Activated B cell treated with CpG ODN at 0.5 μM for 24 hours (primary cell): ENCODE measurements at regions not wholly inside any gene's neighbourhood (a gene's known extent, or its start where the extent isn't known, plus 50 kb on each side); places are given as distances from the start of the nearest gene placed in this dataset.

Source experiments
- ATAC-seq: fragments of 200-7000 bp; cut with Tn5 transposase; one replicate; pipeline ENCODE4 v1.10.0; 2021; ENCODE audit warnings: low read depth, mild to moderate bottlenecking, moderate library complexity
- CTCF ChIA-PET: fragments of 350-600 bp; sonication (Branson Sonifier 250); formaldehyde crosslinking; loops from one replicate; lab custom pipeline; 2021; ENCODE audit warnings: antibody characterized with exemption; lab: Charles Lee
- POLR2A ChIA-PET: fragments of 350-600 bp; sonication (Branson Sonifier 250); formaldehyde crosslinking; loops from one replicate; lab custom pipeline; 2021; ENCODE audit warnings: antibody characterized with exemption; lab: Charles Lee
- DNase-seq: peaks from one replicate; pipeline ENCODE4 v3.0.0; 2022
- H3K27ac Mint-ChIP-seq: one replicate; pipeline ENCODE4 v1.8.0; 2020; ENCODE audit warnings: mixed read lengths
- H3K27me3 Mint-ChIP-seq: one replicate; pipeline ENCODE4 v1.8.0; 2021; ENCODE audit warnings: mixed read lengths
- H3K36me3 Mint-ChIP-seq: one replicate; pipeline ENCODE4 v1.8.0; 2021; ENCODE audit warnings: low read depth, mixed read lengths
- H3K4me1 Mint-ChIP-seq: one replicate; pipeline ENCODE4 v1.8.0; 2021; ENCODE audit warnings: mixed read lengths
- H3K4me3 Mint-ChIP-seq: one replicate; pipeline ENCODE4 v1.8.0; 2020; ENCODE audit warnings: mild to moderate bottlenecking, mixed read lengths
- H3K9me3 Mint-ChIP-seq: one replicate; pipeline ENCODE4 v1.8.0; 2020; ENCODE audit warnings: mixed read lengths
- intact Hi-C: fragments of 100-400 bp; cut with micrococcal nuclease; formaldehyde crosslinking; loops from one replicate; pipeline ENCODE4 v1.15.1; 2024
- TF ChIP-seq, protein P1 (sequence below): fragments of 200-600 bp; IDR thresholded peaks from one replicate; pipeline ENCODE4 v1.8.0; 2022; ENCODE audit warnings: antibody characterized with exemption, mild to moderate bottlenecking

DNA sequence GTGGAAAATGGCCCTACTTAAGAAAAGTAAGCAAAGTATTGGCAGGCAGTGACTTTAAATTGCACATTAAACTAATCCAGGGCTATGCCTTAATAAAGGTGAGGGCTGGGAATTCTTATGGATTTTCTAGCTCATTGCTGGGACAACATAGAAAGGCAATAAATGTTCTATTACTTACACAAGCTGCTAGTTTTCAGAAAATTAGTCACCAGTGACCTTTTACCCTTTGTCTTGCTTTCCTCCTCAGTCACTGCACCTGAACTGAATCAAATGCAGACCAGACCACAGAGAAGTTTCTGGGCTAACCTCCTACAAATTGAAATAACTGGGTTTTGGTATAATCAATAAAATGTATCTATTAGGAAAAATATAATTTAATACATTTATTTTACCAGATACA is 694.4 kb upstream of the FAM241A start:
- Mint-ChIP-seq H3K27me3 (no peaks in the 10 kb centered on the region), H3K9me3 (no peaks in the 10 kb centered on the region), H3K4me3 (no peak overlapping the region), H3K27ac (no peak overlapping the region), H3K36me3 (no peaks in the 10 kb centered on the region), H3K4me1 (no peaks in the 10 kb centered on the region)
- ChIA-PET CTCF (no interaction called here), POLR2A (no interaction called here)
- no peak for DNase-seq
- no peak for ATAC-seq
- TF ChIP-seq, protein P1, sequence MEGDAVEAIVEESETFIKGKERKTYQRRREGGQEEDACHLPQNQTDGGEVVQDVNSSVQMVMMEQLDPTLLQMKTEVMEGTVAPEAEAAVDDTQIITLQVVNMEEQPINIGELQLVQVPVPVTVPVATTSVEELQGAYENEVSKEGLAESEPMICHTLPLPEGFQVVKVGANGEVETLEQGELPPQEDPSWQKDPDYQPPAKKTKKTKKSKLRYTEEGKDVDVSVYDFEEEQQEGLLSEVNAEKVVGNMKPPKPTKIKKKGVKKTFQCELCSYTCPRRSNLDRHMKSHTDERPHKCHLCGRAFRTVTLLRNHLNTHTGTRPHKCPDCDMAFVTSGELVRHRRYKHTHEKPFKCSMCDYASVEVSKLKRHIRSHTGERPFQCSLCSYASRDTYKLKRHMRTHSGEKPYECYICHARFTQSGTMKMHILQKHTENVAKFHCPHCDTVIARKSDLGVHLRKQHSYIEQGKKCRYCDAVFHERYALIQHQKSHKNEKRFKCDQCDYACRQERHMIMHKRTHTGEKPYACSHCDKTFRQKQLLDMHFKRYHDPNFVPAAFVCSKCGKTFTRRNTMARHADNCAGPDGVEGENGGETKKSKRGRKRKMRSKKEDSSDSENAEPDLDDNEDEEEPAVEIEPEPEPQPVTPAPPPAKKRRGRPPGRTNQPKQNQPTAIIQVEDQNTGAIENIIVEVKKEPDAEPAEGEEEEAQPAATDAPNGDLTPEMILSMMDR: no peak
- intact Hi-C loops: no loop called here

DNA sequence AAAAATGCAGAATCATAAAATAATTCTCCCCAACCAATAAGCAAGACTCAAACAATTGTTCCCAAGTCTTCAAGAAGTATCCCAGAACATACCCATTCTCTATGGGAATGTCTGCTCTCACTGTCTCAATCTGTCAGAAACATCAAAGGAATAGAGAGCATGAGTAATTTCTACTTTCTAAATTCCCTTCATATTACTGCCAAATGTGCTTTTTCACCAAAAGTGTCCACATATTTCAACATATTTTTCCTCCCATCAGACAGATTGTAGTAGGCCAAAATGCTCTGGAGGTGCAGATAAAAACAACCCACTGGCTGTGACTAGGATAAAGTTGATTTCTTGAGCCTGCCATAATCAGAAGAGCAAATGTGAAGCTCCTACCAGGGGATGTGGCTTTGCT is 692.0 kb upstream of the FAM241A start:
- no peaks in the 10 kb centered on the region for H3K36me3 Mint-ChIP-seq
- intact Hi-C loops: no loop called here
- CTCF ChIA-PET: no interaction called here

DNA sequence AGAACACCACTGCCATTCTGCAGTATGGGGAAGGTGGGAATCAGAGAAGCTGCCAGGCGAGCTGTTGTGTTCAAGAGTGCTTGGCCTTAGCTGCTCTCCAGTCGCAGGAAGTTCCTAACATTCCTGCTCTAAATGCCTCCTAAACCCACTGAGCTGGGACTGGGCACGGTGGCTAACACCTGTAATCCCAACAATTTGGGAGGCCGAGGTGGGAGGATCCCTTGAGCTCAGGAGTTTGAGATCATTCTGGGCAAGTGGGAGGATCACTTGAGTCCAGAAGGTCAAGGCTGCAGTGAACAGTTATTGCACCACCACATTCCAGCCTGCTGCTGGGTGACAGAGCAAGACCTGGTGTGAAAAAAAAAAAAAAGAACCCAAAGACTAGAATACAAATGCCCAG is 690.3 kb upstream of the FAM241A start:
- ChIA-PET CTCF (no interaction called here), POLR2A (no interaction called here)
- no peak overlapping the region for H3K27ac Mint-ChIP-seq
- H3K9me3 Mint-ChIP-seq: no peaks in the 10 kb centered on the region
- TF ChIP-seq, protein P1: no peak
- H3K27me3 Mint-ChIP-seq: no peaks in the 10 kb centered on the region
- H3K4me1 Mint-ChIP-seq: no peaks in the 10 kb centered on the region
- no peaks in the 10 kb centered on the region for H3K36me3 Mint-ChIP-seq
- intact Hi-C loops: no loop called here
- DNase-seq (no peak), ATAC-seq (no peak)
- H3K4me3 Mint-ChIP-seq: no peak overlapping the region

More for the DNA sequence above, 692.0 kb upstream of the FAM241A start:
- Mint-ChIP-seq H3K9me3 (no peaks in the 10 kb centered on the region), H3K4me1 (no peaks in the 10 kb centered on the region), H3K27ac (no peak overlapping the region), H3K4me3 (no peak overlapping the region), H3K27me3 (no peaks in the 10 kb centered on the region)
- ATAC-seq (no peak), DNase-seq (no peak)
- POLR2A ChIA-PET: no interaction called here
- TF ChIP-seq, protein P1: no peak

DNA sequence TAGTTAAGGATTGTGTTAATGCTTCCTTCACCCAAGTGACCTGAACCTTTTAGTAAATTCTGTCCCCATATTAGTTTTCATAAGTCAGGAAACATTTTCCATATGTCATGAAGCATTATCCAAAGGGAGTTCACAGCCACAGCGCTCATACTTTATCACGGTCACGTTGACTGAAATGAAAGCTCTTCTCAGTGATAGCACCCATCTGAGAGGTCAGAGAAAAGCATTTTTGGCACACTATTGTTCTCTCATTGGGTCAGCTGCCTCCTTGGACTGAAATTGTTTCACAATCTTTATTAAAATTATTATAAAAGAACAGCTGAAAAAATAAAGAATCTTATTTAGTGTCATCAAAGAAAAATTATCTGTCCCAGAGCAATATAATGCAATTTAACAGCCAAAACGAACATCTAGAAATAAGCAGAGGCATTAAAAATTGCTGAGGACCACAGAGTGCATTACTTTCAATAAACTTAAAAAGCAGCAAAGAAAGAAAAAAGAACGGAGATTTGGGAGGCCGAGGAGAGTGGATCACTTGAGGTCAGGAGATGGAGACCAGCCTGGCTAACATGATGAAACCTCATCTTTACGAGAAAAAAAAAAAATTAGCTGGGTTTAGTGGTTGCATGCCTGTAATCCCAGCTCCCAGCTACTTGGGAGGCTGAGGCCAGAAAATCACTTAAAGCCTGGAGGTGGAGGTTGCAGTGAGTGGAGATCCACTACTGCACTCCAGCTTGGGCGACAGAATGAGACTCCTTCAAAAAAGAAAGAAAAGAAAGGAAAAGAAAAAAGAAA is 680.8 kb upstream of the FAM241A start:
- H3K27ac Mint-ChIP-seq: no peak overlapping the region
- TF ChIP-seq, protein P1: no peak
- H3K9me3 Mint-ChIP-seq: peaks cover 4% of the 10 kb centered on the region
- no peak for DNase-seq
- CTCF ChIA-PET: no interaction called here
- ATAC-seq: no peak
- H3K4me1 Mint-ChIP-seq: no peaks in the 10 kb centered on the region
- H3K27me3 Mint-ChIP-seq: no peaks in the 10 kb centered on the region
- intact Hi-C loops: no loop called here
- POLR2A ChIA-PET: no interaction called here
- H3K36me3 Mint-ChIP-seq: no peaks in the 10 kb centered on the region
- H3K4me3 Mint-ChIP-seq: no peak overlapping the region

DNA sequence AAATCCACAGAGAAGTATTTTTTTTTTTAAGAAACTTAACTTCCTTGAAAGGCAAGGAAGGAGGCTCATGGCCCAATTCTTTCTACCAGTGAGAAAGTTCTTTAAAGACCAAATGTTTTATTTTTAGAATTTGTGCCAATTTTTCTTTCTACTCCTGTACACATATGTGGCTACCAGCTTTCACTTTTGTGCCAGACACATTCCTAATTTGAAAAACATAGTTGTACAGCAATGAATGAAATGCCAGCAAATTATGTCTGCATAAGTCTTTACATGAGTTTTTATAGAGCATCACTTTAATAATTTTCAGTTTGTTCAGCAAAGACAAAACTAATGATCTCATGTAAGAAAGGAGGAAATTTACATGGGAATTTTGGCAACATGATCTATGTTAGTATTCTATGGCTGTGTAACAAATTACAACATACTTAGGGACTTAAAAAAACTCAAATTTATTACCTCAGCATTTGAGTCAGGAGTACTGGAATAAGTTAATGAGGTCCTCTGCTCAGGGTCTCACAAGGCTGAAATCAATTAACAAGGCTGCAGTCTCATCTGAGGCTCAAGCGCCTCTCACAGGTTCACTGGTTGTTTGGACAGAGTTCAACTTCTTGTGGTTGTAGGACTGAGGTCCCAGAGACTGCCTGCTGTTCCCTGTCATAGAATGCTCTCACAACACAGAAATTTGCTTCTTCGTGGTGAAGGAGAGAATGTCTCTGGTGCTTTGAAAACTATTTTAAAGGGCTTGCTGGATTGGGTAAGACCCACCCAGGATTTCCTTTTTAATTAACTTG is 678.2 kb upstream of the FAM241A start:
- Mint-ChIP-seq H3K36me3 (no peaks in the 10 kb centered on the region), H3K4me3 (no peak overlapping the region), H3K27me3 (no peaks in the 10 kb centered on the region), H3K9me3 (peaks cover 3% of the 10 kb centered on the region), H3K4me1 (no peaks in the 10 kb centered on the region), H3K27ac (no peak overlapping the region)
- intact Hi-C loops: no loop called here
- TF ChIP-seq, protein P1: no peak
- CTCF ChIA-PET: no interaction called here
- DNase-seq (no peak), ATAC-seq (no peak)
- POLR2A ChIA-PET: no interaction called here
